Right lobe of liver (tissue), 6 donors: ENCODE measurements at regions not wholly inside any gene's neighbourhood (a gene's known extent, or its start where the extent isn't known, plus 50 kb on each side); places are given as distances from the start of the nearest gene placed in this dataset.

Experiments used
- ATAC-seq, 4 donors: fragments of 200-7000 bp; cut with Tn5 transposase; one replicate each; pipeline ENCODE4 v1.9.1; 2020; ENCODE audit warnings: mild to moderate bottlenecking in 4 of 4, moderate library complexity in 4 of 4
- DNase-seq, 3 donors: peaks; one replicate each; pipeline ENCODE4 v3.0.0-alpha.2; 2020
- H3K27ac ChIP-seq, 3 donors: fragments of 200-600 bp; one replicate each; pipeline ENCODE4 v1.8.0; 2022
- H3K27me3 ChIP-seq, 2 donors: fragments of 200-600 bp; one replicate each; pipeline ENCODE4 v1.8.0; 2022
- H3K36me3 ChIP-seq, 4 donors: fragments of 200-600 bp; sonication (generic) in 1 of 4; one replicate each; pipeline versions ENCODE4 v1.5.1 to v1.8.0; 2017 to 2022; ENCODE audit warnings: control low read depth in 1 of 4
- H3K4me1 ChIP-seq, 4 donors: fragments of 200-600 bp; sonication (generic) in 1 of 4; one replicate each; pipeline versions ENCODE4 v1.5.1 to v1.8.0; 2017 to 2022; ENCODE audit warnings: control low read depth in 1 of 4
- H3K4me3 ChIP-seq, 3 donors: fragments of 200-600 bp; one replicate each; pipeline ENCODE4 v1.8.0; 2022
- H3K9me3 ChIP-seq, 4 donors: fragments of 200-600 bp; sonication (generic) in 1 of 4; one replicate each; pipeline versions ENCODE4 v1.5.1 to v1.8.0; 2017 to 2022; ENCODE audit warnings: control low read depth in 1 of 4
- CTCF ChIP-seq, 4 donors: fragments of 200-600 bp in 3 of 4; fragments of 450-650 bp in 1 of 4; IDR thresholded peaks; one replicate each; pipeline versions ENCODE4 v1.5.1 to v1.8.0; 2016 to 2022; ENCODE audit warnings: antibody characterized with exemption in 4 of 4, mild to moderate bottlenecking in 2 of 4
- POLR2A ChIP-seq: fragments of 450-650 bp; IDR thresholded peaks from one replicate; pipeline ENCODE4 v1.6.1; 2017; ENCODE audit warnings: antibody characterized with exemption, mild to moderate bottlenecking
- WGBS: methylation state at CpG from one replicate; pipeline ENCODE4 v1.1.6; 2018; ENCODE audit warnings: low coverage, low lambda C conversion rate; ENCODE audit not compliant: insufficient coverage; ENCODE audit errors: missing lambda C conversion rate; 5-methylcytosine and 5-hydroxymethylcytosine counted together
- intact Hi-C, 2 donors: fragments of 100-400 bp; cut with DNase I; formaldehyde crosslinking; loops; one replicate each; pipeline versions ENCODE4 v1.11.2 to v1.14.1; 2022
- donor health status: DM: no; HTN: yes; CAD: no.
- donor health status: DM: no; HTN: no; CAD: no.
- donor health status: DM: no; HTN: no; CAD: no.
- donor health status: DM: no; HTN: yes; CAD: no.
- donor health status: DM: no; HTN: yes; CAD: no.

DNA sequence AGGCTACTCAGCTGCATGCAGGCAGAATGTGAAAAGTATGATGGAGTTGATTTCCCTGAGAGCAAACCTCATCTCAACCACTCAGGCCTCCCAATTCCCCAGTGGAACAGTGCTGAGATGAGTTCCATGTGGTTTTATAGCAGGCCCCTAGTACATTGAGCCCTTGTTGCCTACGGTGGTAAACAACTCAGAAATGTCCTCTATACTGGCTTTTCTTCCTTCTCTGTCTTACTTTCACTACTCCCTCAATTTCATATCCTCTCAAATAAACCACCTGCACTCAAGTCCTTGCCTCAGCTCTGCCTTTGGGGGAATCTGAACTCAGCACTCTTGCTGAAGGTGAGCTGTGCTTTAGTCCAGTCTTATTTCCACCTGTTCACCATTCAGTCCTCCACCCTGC lies 399.9 kb downstream of the PDCD6IP start:
- intact Hi-C loops: no loop called here
- no peaks in the 10 kb centered on the region for H3K36me3 ChIP-seq

DNA sequence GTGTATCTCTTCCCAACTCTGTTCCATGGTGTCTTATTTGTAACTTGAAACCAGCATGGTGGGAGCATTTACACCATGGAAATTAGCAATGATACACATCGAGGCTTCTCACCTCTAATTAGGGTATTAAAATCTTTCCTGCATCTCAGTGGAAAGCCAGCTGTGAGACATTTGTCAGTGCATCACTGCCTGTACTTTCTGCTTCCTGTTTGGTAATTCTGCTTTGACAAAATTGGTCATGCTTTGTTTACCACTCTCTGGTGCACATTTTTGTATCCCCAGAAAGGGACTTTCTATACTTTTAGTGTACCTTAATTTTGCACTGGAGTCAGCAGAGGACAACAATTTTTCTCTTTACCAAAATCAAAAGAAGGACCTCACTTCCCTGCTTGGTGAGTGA lies 402.1 kb downstream of the PDCD6IP start:
- Histone ChIP-seq H3K9me3 (no peaks in the 10 kb centered on the region), H3K4me1 (no peaks in the 10 kb centered on the region), H3K27me3 (no peaks in the 10 kb centered on the region), H3K36me3 (no peaks in the 10 kb centered on the region), H3K4me3 (no peak overlapping the region), H3K27ac (no peak overlapping the region)
- TF ChIP-seq POLR2A (no peak), CTCF (IDR thresholded peaks at IDR 0.05) (no peak)
- 33% methylated on average over 1 of the region's 1 CpG for WGBS
- intact Hi-C loops: no loop called here
- DNase-seq: no peak
- no peak for ATAC-seq

More for the DNA sequence above, 399.9 kb downstream of the PDCD6IP start:
- Histone ChIP-seq H3K27me3 (no peaks in the 10 kb centered on the region), H3K4me1 (no peaks in the 10 kb centered on the region), H3K9me3 (no peaks in the 10 kb centered on the region), H3K27ac (no peak overlapping the region), H3K4me3 (no peak overlapping the region)
- WGBS: 50% methylated on average over 1 of the region's 1 CpG
- DNase-seq (no peak), ATAC-seq (no peak)
- no peak for TF ChIP-seq CTCF (IDR thresholded peaks at IDR 0.05)
- TF ChIP-seq POLR2A: no peak

DNA sequence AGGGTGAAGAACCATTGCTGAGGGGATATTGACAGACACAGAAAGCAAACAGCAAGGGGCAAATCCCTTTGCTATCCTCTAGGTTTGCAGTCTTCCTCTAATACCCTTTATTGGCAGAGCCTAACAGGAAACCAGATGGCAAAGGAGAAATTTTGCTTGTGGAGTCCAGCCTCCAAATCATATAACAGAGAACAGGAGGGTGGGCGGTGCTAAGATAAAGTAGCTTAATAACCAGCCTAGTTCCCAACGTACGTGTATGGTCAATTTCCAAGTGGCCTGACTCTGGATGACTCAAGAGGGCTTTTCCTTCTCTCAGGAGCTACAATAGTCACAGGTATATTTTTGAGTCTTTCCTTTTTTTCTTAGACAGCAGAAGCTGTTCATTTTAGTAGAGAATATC lies 404.5 kb downstream of the PDCD6IP start:
- no peaks in the 10 kb centered on the region for H3K27me3 ChIP-seq
- H3K4me1 ChIP-seq: no peaks in the 10 kb centered on the region
- H3K9me3 ChIP-seq: no peaks in the 10 kb centered on the region
- no peaks in the 10 kb centered on the region for H3K36me3 ChIP-seq
- intact Hi-C loops: no loop called here
- TF ChIP-seq CTCF (IDR thresholded peaks at IDR 0.05): no peak
- no peak for DNase-seq
- ATAC-seq: no peak
- H3K4me3 ChIP-seq: no peak overlapping the region
- H3K27ac ChIP-seq: no peak overlapping the region
- 73% methylated on average over 3 of the region's 3 CpGs for WGBS

- 50% methylated on average over 4 of the region's 4 CpGs for WGBS
Observed at GRCh38 chr3:34203386-34203785, 405.0 kb downstream of the PDCD6IP start.

More at GRCh38 chr3:34203386-34203785, 405.0 kb downstream of the PDCD6IP start:
- no peak for ATAC-seq
- Histone ChIP-seq H3K36me3 (no peaks in the 10 kb centered on the region), H3K27ac (no peak overlapping the region), H3K27me3 (no peaks in the 10 kb centered on the region), H3K4me1 (no peaks in the 10 kb centered on the region), H3K9me3 (no peaks in the 10 kb centered on the region), H3K4me3 (no peak overlapping the region)
- TF ChIP-seq POLR2A (no peak), CTCF (IDR thresholded peaks at IDR 0.05) (no peak)
- DNase-seq: no peak
- intact Hi-C loops: no loop called here
